A549 (cell line): ENCODE measurements at regions not wholly inside any gene's neighbourhood (a gene's known extent, or its start where the extent isn't known, plus 50 kb on each side); places are given as distances from the start of the nearest gene placed in this dataset.
"Not testable (repeated sequence)": the region's sequence is repeated elsewhere in the genome, so short reads cannot be mapped to it uniquely, and the experiment has no call there.

ENCODE experiments used
- ATAC-seq, 2 experiments: fragments of 200-7000 bp in 1 of 2; fragments of >200 bp in 1 of 2; cut with Nextera tagmentation in 1 of 2; cut with Tn5 transposase in 1 of 2; 3 replicates each; pipeline versions ENCODE4 v1.8.0 to v1.9.1; 2018 to 2020; ENCODE audit warnings: mild to moderate bottlenecking in 1 of 2, moderate library complexity in 1 of 2
- CTCF ChIA-PET: fragments of 300-600 bp; sonication (Branson Sonifier 250); formaldehyde crosslinking; extraction: SDS; loops from one replicate; lab custom pipeline; 2021; ENCODE audit warnings: antibody characterized with exemption, inconsistent platforms; lab: Yijun Ruan, JAX
- POLR2A ChIA-PET: fragments of 350-600 bp; formaldehyde crosslinking; extraction: SDS; loops from one replicate; lab custom pipeline; 2021; ENCODE audit warnings: antibody characterized with exemption, inconsistent platforms; lab: Yijun Ruan, JAX
- DNase-seq, 2 experiments: peaks; one replicate each; pipeline versions ENCODE4 v3.0.0 to v3.0.0-alpha.2; 2011 to 2016; ENCODE audit warnings: low read depth in 1 of 2, low spot score in 1 of 2
- FAIRE-seq: peaks from 2 replicates; lab custom pipeline; 2011; peaks lifted over from hg19 to GRCh38; lab: Jason Lieb, UNC
- H3K27ac ChIP-seq, 2 experiments: fragments of >200 bp; sonication (Bioruptor Twin); formaldehyde crosslinking; 3 replicates each; pipeline ENCODE4 v1.5.1; 2016 to 2017
- H3K4me1 ChIP-seq: fragments of >200 bp; sonication (Bioruptor Twin); formaldehyde crosslinking; 3 replicates; pipeline ENCODE4 v1.6.1; 2016
- H3K4me2 ChIP-seq: fragments of >200 bp; sonication (Bioruptor Twin); formaldehyde crosslinking; 3 replicates; pipeline ENCODE4 v1.6.1; 2016
- H3K4me3 ChIP-seq: fragments of >200 bp; sonication (Bioruptor Twin); formaldehyde crosslinking; 3 replicates; pipeline ENCODE4 v1.5.1; 2016
- H3K9me3 ChIP-seq: fragments of >200 bp; sonication (Bioruptor Twin); formaldehyde crosslinking; 3 replicates; pipeline ENCODE4 v1.6.1; 2016
- CBX2 ChIP-seq: fragments of 200-600 bp; sonication (generic); IDR thresholded peaks from 2 replicates; pipeline ENCODE4 v1.6.1; 2016; ENCODE audit warnings: low read depth, mild to moderate bottlenecking, borderline replicate concordance
- CEBPB ChIP-seq, 2 experiments: fragments of >200 bp in 1 of 2; sonication (Bioruptor Twin) in 1 of 2; formaldehyde crosslinking in 1 of 2; IDR thresholded peaks; 2 replicates each; pipeline ENCODE4 v1.6.1; 2012 to 2016
- EHMT2 ChIP-seq: fragments of 200-600 bp; sonication (generic); IDR thresholded peaks from 2 replicates; pipeline ENCODE4 v1.6.1; 2016; ENCODE audit warnings: antibody characterized with exemption, low read depth, mild to moderate bottlenecking, moderate library complexity
- FOSL2 ChIP-seq, 2 experiments: fragments of 450-650 bp in 1 of 2; fragments of >200 bp in 1 of 2; sonication (Bioruptor Twin) in 1 of 2; formaldehyde crosslinking; IDR thresholded peaks; 2 replicates each; pipeline versions ENCODE4 v1.5.0 to v1.6.1; 2016 to 2020; ENCODE audit warnings: mild to moderate bottlenecking in 1 of 2, moderate library complexity in 1 of 2
- GATA3 ChIP-seq: IDR thresholded peaks from 2 replicates; pipeline ENCODE4 v1.6.1; 2012; ENCODE audit warnings: borderline replicate concordance
- HDAC2 ChIP-seq: fragments of 200-600 bp; sonication (generic); IDR thresholded peaks from 2 replicates; pipeline ENCODE4 v1.6.1; 2016
- MAZ ChIP-seq: fragments of 150-350 bp; IDR thresholded peaks from 2 replicates; pipeline ENCODE4 v1.6.1; 2014; ENCODE audit warnings: antibody characterized with exemption, low read depth, low read length, borderline replicate concordance
- MYC ChIP-seq: IDR thresholded peaks from 2 replicates; pipeline ENCODE4 v1.6.1; 2012; ENCODE audit warnings: mild to moderate bottlenecking, inconsistent platforms, low read length, improper control_type of control experiment, borderline replicate concordance
- NR3C1 ChIP-seq: fragments of >200 bp; sonication (Bioruptor Twin); formaldehyde crosslinking; IDR thresholded peaks from 3 replicates; pipeline ENCODE4 v1.6.1; 2017
- POLR2A ChIP-seq: IDR thresholded peaks from 2 replicates; pipeline ENCODE4 v1.6.1; 2012; ENCODE audit warnings: mild to moderate bottlenecking, low read length
- ZC3H11A ChIP-seq: fragments of 450-650 bp; IDR thresholded peaks from 2 replicates; pipeline ENCODE4 v1.6.1; 2014; ENCODE audit warnings: antibody characterized with exemption, mild to moderate bottlenecking
- WGBS: methylation state at CpG from one replicate; pipeline ENCODE4 v1.1.6; 2017; ENCODE audit errors: missing lambda C conversion rate; 5-methylcytosine and 5-hydroxymethylcytosine counted together
- TF ChIP-seq, protein P1 (sequence below): fragments of 250-450 bp; sonication (Bioruptor Pico); IDR thresholded peaks from 2 replicates; pipeline ENCODE4 v1.5.0; 2021; ENCODE audit warnings: mild to moderate bottlenecking, moderate library complexity, borderline replicate concordance
- TF ChIP-seq, protein P2 (sequence below): fragments of >200 bp; sonication (Bioruptor Twin); formaldehyde crosslinking; IDR thresholded peaks from 3 replicates; pipeline ENCODE4 v1.6.1; 2016
- TF ChIP-seq, protein P3 (sequence below): fragments of 150-350 bp; IDR thresholded peaks from 2 replicates; pipeline ENCODE4 v1.6.1; 2014; ENCODE audit warnings: low read depth, mild to moderate bottlenecking, low read length

DNA sequence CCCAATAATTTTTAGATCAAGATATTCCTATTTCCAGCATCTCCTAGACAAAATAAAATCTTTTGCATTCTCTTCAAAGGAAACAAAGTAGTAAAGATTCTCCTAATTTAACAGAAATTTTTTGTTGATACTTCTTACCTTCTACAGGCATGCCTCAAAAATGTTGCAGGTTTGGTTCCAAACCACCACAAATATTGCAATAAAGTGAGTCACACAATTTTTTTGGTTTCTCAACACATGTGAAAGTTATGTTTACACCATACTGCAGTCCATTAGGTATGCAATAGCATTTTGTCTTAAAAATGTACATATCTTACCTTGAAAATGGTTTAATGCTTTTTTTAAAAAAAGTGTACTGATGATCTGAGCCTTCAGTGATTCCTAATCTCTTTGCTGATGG lies 65.6 kb upstream of the USP15 start:
- no peak overlapping the region for H3K4me3 ChIP-seq
- DNase-seq = no peak

DNA sequence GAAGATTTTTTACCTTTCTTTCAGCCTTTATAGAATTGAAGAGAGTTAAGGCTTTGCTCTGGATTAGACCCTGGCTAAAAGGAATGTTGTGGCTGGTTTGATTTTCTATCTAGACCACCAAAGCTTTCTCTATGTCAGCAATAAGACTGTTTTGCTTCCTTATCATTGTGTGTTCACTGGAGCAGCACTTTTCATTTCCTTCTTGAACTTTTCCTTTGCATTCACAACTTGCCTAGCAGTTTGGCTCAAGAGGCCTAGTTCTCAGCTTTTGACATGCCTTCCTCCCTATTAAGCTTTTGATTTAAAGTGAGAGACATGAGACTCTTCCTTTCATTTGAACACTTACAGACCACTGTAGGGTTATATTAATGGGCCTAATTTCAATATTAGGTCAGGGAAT lies 64.1 kb upstream of the USP15 start:
- no peak overlapping the region for H3K27ac ChIP-seq
- DNase-seq = no peak
- ATAC-seq = no peak
- CTCF ChIA-PET = interaction anchor here (1.1 kb wide), 1 partner anchor 14 kb away, joined by 3 read pairs; no protein-coding TSS in a partner anchor
- no peak for TF ChIP-seq MYC
- TF ChIP-seq, all 56 proteins: peak for 0
- no peak overlapping the region for H3K4me3 ChIP-seq
- no peak overlapping the region for H3K4me2 ChIP-seq
- peaks cover 7% of the 10 kb centered on the region; the same call in 1 of the 3 replicates for H3K9me3 ChIP-seq
- FAIRE-seq = no peak
- POLR2A ChIA-PET = no interaction called here
- peaks cover 10% of the 10 kb centered on the region; the same call in 2 of the 3 replicates for H3K4me1 ChIP-seq

More for the DNA sequence above, 65.6 kb upstream of the USP15 start:
- Histone ChIP-seq H3K4me2 (no peak overlapping the region), H3K4me1 (peaks cover 10% of the 10 kb centered on the region; the same call in 2 of the 3 replicates), H3K9me3 (no peaks in the 10 kb centered on the region), H3K27ac (no peak overlapping the region)
- TF ChIP-seq POLR2A (no peak), NR3C1 (no peak)
- TF ChIP-seq, protein P1, sequence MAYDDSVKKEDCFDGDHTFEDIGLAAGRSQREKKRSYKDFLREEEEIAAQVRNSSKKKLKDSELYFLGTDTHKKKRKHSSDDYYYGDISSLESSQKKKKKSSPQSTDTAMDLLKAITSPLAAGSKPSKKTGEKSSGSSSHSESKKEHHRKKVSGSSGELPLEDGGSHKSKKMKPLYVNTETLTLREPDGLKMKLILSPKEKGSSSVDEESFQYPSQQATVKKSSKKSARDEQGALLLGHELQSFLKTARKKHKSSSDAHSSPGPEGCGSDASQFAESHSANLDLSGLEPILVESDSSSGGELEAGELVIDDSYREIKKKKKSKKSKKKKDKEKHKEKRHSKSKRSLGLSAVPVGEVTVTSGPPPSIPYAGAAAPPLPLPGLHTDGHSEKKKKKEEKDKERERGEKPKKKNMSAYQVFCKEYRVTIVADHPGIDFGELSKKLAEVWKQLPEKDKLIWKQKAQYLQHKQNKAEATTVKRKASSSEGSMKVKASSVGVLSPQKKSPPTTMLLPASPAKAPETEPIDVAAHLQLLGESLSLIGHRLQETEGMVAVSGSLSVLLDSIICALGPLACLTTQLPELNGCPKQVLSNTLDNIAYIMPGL = no peak
- ChIA-PET POLR2A (no interaction called here), CTCF (no interaction called here)
- ATAC-seq = no peak
- FAIRE-seq = no peak

DNA sequence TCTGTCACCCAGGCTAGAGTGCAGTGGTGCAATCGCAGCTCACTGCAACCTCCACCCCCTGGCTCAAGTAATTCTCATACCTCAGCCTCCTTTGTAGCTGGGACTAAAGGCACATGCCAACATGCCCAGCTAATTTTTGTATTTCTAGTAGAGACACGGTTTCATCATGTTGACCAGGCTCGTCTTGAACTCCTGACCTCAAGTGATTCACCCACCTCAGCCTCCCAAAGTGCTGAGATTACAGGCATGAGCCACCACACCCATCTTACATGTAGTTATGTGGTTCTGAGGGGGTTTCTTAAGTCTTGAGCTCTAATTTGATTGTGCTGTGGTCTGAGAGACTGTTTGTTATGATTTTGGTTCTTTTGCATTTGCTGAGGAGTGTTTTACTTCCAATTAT lies 57.3 kb upstream of the USP15 start:
- DNase-seq, POLR2A ChIA-PET, H3K4me2 ChIP-seq, H3K4me1 ChIP-seq, FAIRE-seq, ATAC-seq, H3K27ac ChIP-seq, H3K4me3 ChIP-seq: not testable (repeated sequence)
- peaks cover 13% of the 10 kb centered on the region; the same call in 2 of the 3 replicates for H3K9me3 ChIP-seq
- 5% methylated on average over 3 of the region's 3 CpGs for WGBS
- CTCF ChIA-PET = interaction anchor here (0.8 to 1.3 kb wide), 2 partner anchors 12 to 26 kb away, joined by 3 to 4 read pairs; no protein-coding TSS in a partner anchor

DNA sequence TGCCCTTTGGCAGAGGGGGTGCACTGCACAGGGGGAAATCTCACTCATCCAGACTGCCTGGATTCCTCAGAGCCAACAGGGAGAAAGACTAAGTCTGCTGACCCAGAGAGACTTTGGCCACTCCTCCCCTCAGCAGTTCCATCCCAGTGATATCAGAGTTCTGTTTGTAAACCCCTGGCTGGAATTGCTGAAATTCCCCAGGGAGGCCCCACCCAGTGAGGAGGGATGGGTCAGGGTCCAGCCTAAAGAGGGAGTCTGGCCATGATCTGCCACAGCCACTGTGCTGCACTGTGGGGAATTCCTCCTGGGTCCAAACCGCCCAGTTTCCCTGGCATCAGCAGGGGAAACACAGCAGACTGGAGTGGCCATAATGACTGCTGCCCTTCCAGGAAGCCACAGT lies 54.9 kb upstream of the USP15 start:
- no peak for TF ChIP-seq MAZ
- no peak for TF ChIP-seq HDAC2
- TF ChIP-seq, protein P2, sequence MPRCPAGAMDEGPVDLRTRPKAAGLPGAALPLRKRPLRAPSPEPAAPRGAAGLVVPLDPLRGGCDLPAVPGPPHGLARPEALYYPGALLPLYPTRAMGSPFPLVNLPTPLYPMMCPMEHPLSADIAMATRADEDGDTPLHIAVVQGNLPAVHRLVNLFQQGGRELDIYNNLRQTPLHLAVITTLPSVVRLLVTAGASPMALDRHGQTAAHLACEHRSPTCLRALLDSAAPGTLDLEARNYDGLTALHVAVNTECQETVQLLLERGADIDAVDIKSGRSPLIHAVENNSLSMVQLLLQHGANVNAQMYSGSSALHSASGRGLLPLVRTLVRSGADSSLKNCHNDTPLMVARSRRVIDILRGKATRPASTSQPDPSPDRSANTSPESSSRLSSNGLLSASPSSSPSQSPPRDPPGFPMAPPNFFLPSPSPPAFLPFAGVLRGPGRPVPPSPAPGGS = no peak
- TF ChIP-seq CBX2 = no peak
- no peak for TF ChIP-seq CEBPB (IDR thresholded peaks at IDR 0.05)
- TF ChIP-seq ZC3H11A = no peak
- no peak for TF ChIP-seq EHMT2
- TF ChIP-seq, protein P3, sequence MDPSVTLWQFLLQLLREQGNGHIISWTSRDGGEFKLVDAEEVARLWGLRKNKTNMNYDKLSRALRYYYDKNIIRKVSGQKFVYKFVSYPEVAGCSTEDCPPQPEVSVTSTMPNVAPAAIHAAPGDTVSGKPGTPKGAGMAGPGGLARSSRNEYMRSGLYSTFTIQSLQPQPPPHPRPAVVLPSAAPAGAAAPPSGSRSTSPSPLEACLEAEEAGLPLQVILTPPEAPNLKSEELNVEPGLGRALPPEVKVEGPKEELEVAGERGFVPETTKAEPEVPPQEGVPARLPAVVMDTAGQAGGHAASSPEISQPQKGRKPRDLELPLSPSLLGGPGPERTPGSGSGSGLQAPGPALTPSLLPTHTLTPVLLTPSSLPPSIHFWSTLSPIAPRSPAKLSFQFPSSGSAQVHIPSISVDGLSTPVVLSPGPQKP = no peak
- no peak for TF ChIP-seq GATA3
- no peak for TF ChIP-seq FOSL2 (IDR thresholded peaks at IDR 0.05)
- TF ChIP-seq FOSL2 (CRISPR knock-in tag; IDR thresholded peaks at IDR 0.05) = no peak
- FAIRE-seq (no peak), DNase-seq (no peak), ATAC-seq (no peak; a peak in 2 of 6 replicates)
- CTCF ChIA-PET = interaction anchor here (2.6 kb wide), 1 partner anchor 13 kb away, joined by 6 read pairs; a partner anchor contains a TSS
- Histone ChIP-seq H3K4me2 (no peak overlapping the region), H3K27ac (no peak overlapping the region), H3K9me3 (peaks cover 11% of the 10 kb centered on the region; the same call in 2 of the 3 replicates), H3K4me3 (no peak overlapping the region), H3K4me1 (no peaks in the 10 kb centered on the region)
- WGBS = 20% methylated on average over 1 of the region's 1 CpG
- POLR2A ChIA-PET = no interaction called here
